Activated CD4-positive, alpha-beta T cell treated with anti-CD3 and anti-CD28 coated beads, Interleukin-2, amount 10 ng/mL, durations not matched to agents 7 days and 5 days (primary cell): ENCODE measurements at regions not wholly inside any gene's neighbourhood (a gene's known extent, or its start where the extent isn't known, plus 50 kb on each side); places are given as distances from the start of the nearest gene placed in this dataset.

ENCODE experiments used
- CTCF ChIA-PET: fragments of 350-600 bp; sonication (Branson Sonifier 250); formaldehyde crosslinking; loops from one replicate; lab custom pipeline; 2021; ENCODE audit warnings: antibody characterized with exemption; lab: Charles Lee
- POLR2A ChIA-PET: fragments of 350-600 bp; sonication (Branson Sonifier 250); formaldehyde crosslinking; loops from one replicate; lab custom pipeline; 2021; ENCODE audit warnings: antibody characterized with exemption; lab: Charles Lee
- DNase-seq: peaks from one replicate; pipeline ENCODE4 v3.0.0-alpha.2; 2020
- H3K27ac Mint-ChIP-seq: one replicate; pipeline ENCODE4 v1.8.0; 2021; ENCODE audit warnings: mild to moderate bottlenecking, moderate library complexity, mixed read lengths
- H3K27me3 Mint-ChIP-seq: one replicate; pipeline ENCODE4 v1.8.0; 2021; ENCODE audit warnings: mixed read lengths
- H3K36me3 Mint-ChIP-seq: one replicate; pipeline ENCODE4 v1.8.0; 2021; ENCODE audit warnings: low read depth, mixed read lengths
- H3K4me1 Mint-ChIP-seq: one replicate; pipeline ENCODE4 v1.8.0; 2021; ENCODE audit warnings: mixed read lengths
- H3K4me3 Mint-ChIP-seq: one replicate; pipeline ENCODE4 v1.8.0; 2021; ENCODE audit warnings: mild to moderate bottlenecking, moderate library complexity, mixed read lengths
- H3K9me3 Mint-ChIP-seq: one replicate; pipeline ENCODE4 v1.8.0; 2021; ENCODE audit warnings: mixed read lengths

DNA sequence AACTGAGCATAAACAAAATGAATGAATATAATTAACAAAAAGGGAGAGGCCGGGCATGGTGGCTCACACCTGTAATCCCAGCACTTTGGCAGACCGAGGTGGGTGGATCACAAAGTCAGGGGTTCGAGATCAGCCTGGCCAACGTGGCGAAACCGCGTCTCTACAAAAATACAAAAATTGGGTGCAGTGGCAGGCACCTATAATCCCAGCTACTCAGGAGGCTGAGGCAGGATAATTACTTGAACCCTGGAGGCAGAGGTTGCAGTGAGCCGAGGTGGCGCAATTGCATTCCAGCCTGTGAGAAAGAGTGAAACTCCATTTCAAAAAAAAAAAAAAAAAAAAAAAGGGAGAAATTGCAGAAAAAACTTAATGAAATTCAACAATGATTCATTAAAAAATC lies 839.3 kb upstream of the CTNND2 start:
- ChIA-PET POLR2A (no interaction called here), CTCF (no interaction called here)
- Mint-ChIP-seq H3K4me3 (no peak overlapping the region), H3K4me1 (no peaks in the 10 kb centered on the region), H3K9me3 (peaks cover 13% of the 10 kb centered on the region), H3K27me3 (no peaks in the 10 kb centered on the region), H3K27ac (no peak overlapping the region), H3K36me3 (no peaks in the 10 kb centered on the region)
- DNase-seq, result no peak

DNA sequence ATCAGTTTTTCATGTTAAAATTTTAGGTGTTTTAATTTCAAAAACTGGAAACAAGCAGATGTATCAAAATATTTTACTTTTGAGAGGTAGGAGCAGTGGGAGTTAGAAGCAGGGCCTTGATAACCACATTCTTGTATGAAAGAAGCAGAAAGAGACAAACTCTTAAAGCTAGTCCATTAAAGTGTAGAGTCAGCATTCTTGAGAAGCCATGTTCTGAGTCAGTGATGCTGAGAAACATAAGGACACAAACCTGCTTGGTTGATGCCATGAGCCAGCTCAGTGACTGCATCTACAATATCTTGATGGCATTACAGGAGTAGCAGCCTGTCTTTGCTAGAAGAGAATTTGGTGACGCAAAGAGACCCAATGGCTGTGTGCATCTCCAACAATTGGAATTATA lies 826.1 kb upstream of the CTNND2 start:
- POLR2A ChIA-PET, result no interaction called here
- H3K4me1 Mint-ChIP-seq, result no peaks in the 10 kb centered on the region
- H3K27me3 Mint-ChIP-seq, result no peaks in the 10 kb centered on the region
- H3K36me3 Mint-ChIP-seq, result no peaks in the 10 kb centered on the region
- CTCF ChIA-PET, result no interaction called here
- no peak overlapping the region for H3K4me3 Mint-ChIP-seq
- no peak overlapping the region for H3K27ac Mint-ChIP-seq
- no peak for DNase-seq
- H3K9me3 Mint-ChIP-seq, result peaks cover 24% of the 10 kb centered on the region

- no peak for DNase-seq
- POLR2A ChIA-PET, result no interaction called here
- no peaks in the 10 kb centered on the region for H3K36me3 Mint-ChIP-seq
- no peak overlapping the region for H3K27ac Mint-ChIP-seq
- no peaks in the 10 kb centered on the region for H3K4me1 Mint-ChIP-seq
- no peak overlapping the region for H3K4me3 Mint-ChIP-seq
- no peaks in the 10 kb centered on the region for H3K27me3 Mint-ChIP-seq
- peaks cover 15% of the 10 kb centered on the region for H3K9me3 Mint-ChIP-seq
- CTCF ChIA-PET, result no interaction called here
Measured at GRCh38 chr5:12716664-12717063, 812.4 kb upstream of the CTNND2 start.

DNA sequence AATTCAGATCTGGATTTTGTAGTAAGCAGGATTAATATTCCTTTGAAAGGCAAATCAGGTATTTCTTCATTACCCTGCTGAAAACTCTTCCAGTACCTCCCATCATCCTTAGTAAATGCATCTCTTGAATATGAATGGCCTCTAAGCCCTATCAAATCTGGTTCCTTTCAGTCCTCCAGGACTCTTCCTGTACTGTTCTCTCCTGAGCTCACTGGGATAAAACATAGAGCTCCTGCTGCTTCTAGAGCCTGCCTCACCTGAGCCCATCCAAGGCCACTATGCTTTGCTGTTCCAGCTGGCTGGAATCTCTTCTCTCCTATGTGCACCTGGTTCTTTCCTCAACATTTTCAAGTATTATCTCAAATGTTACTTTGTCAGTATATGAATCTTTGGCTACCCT lies 803.3 kb upstream of the CTNND2 start:
- no peak overlapping the region for H3K27ac Mint-ChIP-seq
- no peak for DNase-seq
- H3K4me1 Mint-ChIP-seq, result no peaks in the 10 kb centered on the region
- H3K4me3 Mint-ChIP-seq, result no peak overlapping the region
- ChIA-PET CTCF (no interaction called here), POLR2A (no interaction called here)
- H3K36me3 Mint-ChIP-seq, result no peaks in the 10 kb centered on the region
- H3K27me3 Mint-ChIP-seq, result no peaks in the 10 kb centered on the region
- peaks cover 4% of the 10 kb centered on the region for H3K9me3 Mint-ChIP-seq

DNA sequence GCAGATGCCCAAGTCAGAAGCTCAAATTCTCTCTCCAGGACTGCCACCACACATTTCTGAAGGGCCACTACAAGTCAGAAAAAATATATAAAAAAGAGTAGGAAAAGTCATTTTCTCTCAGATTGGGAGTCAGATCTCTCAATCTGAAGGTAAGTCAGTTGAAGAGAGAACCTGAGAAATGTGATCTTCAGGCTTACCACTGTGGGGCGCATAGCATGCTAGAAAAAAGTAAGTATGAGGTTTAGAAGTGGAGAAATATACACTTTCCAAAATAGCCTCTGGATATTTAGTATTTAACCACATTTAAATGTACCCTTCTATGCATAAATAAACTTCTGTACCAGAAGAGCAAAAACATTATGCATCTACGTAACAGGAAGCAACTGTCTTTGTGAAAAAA lies 800.7 kb upstream of the CTNND2 start:
- ChIA-PET CTCF (no interaction called here), POLR2A (no interaction called here)
- no peaks in the 10 kb centered on the region for H3K4me1 Mint-ChIP-seq
- no peak overlapping the region for H3K27ac Mint-ChIP-seq
- no peaks in the 10 kb centered on the region for H3K36me3 Mint-ChIP-seq
- H3K4me3 Mint-ChIP-seq, result no peak overlapping the region
- H3K9me3 Mint-ChIP-seq, result peaks cover 3% of the 10 kb centered on the region
- no peak for DNase-seq
- no peaks in the 10 kb centered on the region for H3K27me3 Mint-ChIP-seq

DNA sequence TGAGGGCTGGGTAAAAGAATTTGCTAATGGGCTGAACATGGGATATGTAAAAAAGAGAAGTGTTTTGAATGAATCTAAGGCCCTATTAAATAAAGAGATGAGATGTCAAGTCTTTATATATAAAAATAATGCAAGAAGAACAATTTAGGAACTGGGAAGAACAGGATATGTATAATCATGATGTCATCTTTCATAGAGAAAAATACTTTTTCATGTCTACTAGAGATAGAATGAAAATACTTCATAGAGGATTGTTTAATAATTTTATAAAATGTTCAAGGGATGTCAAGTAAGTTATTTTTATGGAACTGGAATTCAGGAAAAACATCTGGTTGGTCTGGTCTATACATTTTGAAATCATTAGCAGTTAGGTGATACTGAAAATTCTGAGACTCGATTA lies 799.0 kb upstream of the CTNND2 start:
- POLR2A ChIA-PET, result no interaction called here
- CTCF ChIA-PET, result no interaction called here
- no peaks in the 10 kb centered on the region for H3K27me3 Mint-ChIP-seq
- no peak overlapping the region for H3K4me3 Mint-ChIP-seq
- no peaks in the 10 kb centered on the region for H3K36me3 Mint-ChIP-seq
- H3K4me1 Mint-ChIP-seq, result no peaks in the 10 kb centered on the region
- peaks cover 6% of the 10 kb centered on the region for H3K9me3 Mint-ChIP-seq
- no peak for DNase-seq
- no peak overlapping the region for H3K27ac Mint-ChIP-seq

DNA sequence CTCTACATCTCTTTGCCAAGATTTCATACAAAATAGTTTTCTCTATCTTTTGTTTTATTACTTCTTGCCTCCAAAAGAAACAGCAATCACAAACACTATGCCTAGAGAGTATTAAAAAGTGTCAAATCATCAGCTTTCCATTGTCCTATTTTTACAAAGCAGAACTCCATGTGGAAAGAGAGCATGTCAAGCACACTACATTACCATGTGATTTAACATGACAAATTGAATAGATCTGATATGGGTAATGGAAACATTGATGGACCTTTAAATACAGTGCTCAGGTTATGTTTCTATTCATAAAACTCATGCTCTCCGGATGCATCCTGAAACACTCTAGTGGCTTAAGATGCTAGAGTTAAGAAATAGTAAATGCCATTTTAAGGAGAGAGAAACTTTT lies 791.4 kb upstream of the CTNND2 start:
- DNase-seq, result no peak
- CTCF ChIA-PET, result no interaction called here
- H3K27ac Mint-ChIP-seq, result no peak overlapping the region
- POLR2A ChIA-PET, result no interaction called here
- no peak overlapping the region for H3K4me3 Mint-ChIP-seq
- peaks cover 17% of the 10 kb centered on the region for H3K9me3 Mint-ChIP-seq
- H3K27me3 Mint-ChIP-seq, result no peaks in the 10 kb centered on the region
- H3K36me3 Mint-ChIP-seq, result no peaks in the 10 kb centered on the region
- H3K4me1 Mint-ChIP-seq, result no peaks in the 10 kb centered on the region

- H3K27ac Mint-ChIP-seq, result no peak overlapping the region
- H3K4me3 Mint-ChIP-seq, result no peak overlapping the region
- ChIA-PET CTCF (no interaction called here), POLR2A (no interaction called here)
- H3K36me3 Mint-ChIP-seq, result no peaks in the 10 kb centered on the region
- DNase-seq, result no peak
- H3K9me3 Mint-ChIP-seq, result peaks cover 14% of the 10 kb centered on the region
- no peaks in the 10 kb centered on the region for H3K4me1 Mint-ChIP-seq
- no peaks in the 10 kb centered on the region for H3K27me3 Mint-ChIP-seq
Measured at GRCh38 chr5:12691330-12691729, 787.1 kb upstream of the CTNND2 start.

DNA sequence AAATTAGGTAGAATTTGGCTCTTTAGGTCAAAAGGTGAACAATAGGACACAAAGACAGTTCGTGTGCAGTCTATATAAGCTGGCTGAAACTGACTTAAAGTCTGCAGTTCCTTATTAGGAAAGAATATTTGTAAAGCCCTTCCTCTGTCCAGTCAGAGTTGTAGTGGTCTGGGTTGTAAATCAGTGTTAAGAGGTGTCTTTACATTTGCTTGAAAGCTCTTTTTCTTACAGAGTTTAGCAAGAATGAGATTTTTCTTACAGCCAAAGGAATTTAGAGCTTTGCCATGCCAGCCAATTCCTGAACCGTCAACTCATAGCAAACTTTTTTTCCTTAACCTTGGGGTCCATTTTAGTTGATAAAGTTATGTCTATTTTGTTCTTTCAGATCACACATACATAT lies 786.1 kb upstream of the CTNND2 start:
- H3K9me3 Mint-ChIP-seq, result peaks cover 11% of the 10 kb centered on the region
- H3K27me3 Mint-ChIP-seq, result no peaks in the 10 kb centered on the region

GRCh38 chr5:12683249-12683648 lies 779.0 kb upstream of the CTNND2 start:
- CTCF ChIA-PET, result interaction anchor here (0.8 kb wide), 1 partner anchor 10 kb away, joined by 4 read pairs; no protein-coding TSS in a partner anchor
- no peaks in the 10 kb centered on the region for H3K27me3 Mint-ChIP-seq
- no peak overlapping the region for H3K27ac Mint-ChIP-seq
- POLR2A ChIA-PET, result no interaction called here
- no peak overlapping the region for H3K4me3 Mint-ChIP-seq
- H3K9me3 Mint-ChIP-seq, result no peaks in the 10 kb centered on the region
- DNase-seq, result no peak
- H3K4me1 Mint-ChIP-seq, result no peaks in the 10 kb centered on the region
- no peaks in the 10 kb centered on the region for H3K36me3 Mint-ChIP-seq

More for the DNA sequence above, 786.1 kb upstream of the CTNND2 start:
- Mint-ChIP-seq H3K4me3 (no peak overlapping the region), H3K4me1 (no peaks in the 10 kb centered on the region), H3K27ac (no peak overlapping the region), H3K36me3 (no peaks in the 10 kb centered on the region)
- DNase-seq, result no peak
- ChIA-PET POLR2A (no interaction called here), CTCF (no interaction called here)

DNA sequence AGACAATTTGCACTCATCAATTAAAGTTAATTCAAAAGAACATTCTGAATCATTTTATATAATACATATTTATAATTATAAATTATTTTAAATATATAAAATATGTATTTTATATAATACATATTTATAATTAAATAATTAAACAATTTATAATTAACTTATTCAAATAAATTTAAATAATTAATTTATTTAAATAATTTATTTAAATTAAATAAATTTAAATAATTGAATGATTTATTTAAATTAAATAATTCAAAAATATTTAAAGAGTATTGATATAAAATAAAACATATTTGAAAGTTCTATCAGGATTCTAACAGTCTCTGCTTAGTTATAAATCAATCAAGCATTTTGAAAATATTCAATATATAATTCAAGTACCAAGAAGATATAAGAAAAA lies 775.5 kb upstream of the CTNND2 start:
- H3K27ac Mint-ChIP-seq, result no peak overlapping the region
- no peaks in the 10 kb centered on the region for H3K36me3 Mint-ChIP-seq
- ChIA-PET POLR2A (no interaction called here), CTCF (no interaction called here)
- DNase-seq, result no peak
- no peaks in the 10 kb centered on the region for H3K4me1 Mint-ChIP-seq
- H3K4me3 Mint-ChIP-seq, result no peak overlapping the region
- peaks cover 5% of the 10 kb centered on the region for H3K9me3 Mint-ChIP-seq
- no peaks in the 10 kb centered on the region for H3K27me3 Mint-ChIP-seq

DNA sequence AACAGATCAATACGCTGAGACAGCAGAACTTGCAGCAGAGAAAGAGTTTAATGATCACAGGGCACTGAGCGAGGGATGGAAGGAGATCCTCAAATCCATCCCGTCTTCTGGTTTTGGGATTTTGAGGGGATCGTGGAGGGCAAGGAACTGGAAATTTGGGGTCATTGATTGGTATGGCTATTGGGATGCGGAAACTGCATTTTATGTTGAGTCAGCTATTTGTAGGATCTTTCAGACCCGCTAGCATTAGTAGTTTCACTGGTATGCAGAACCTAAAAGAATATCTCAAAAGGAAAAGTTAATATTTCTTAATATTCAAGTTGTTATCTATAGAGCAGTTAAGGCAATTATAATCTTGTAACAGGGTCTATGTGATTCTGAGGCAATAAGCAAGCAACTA lies 771.7 kb upstream of the CTNND2 start:
- Mint-ChIP-seq H3K4me1 (no peaks in the 10 kb centered on the region), H3K27me3 (no peaks in the 10 kb centered on the region), H3K9me3 (peaks cover 11% of the 10 kb centered on the region), H3K4me3 (no peak overlapping the region), H3K36me3 (no peaks in the 10 kb centered on the region), H3K27ac (no peak overlapping the region)
- CTCF ChIA-PET, result no interaction called here
- POLR2A ChIA-PET, result no interaction called here
- DNase-seq, result no peak

GRCh38 chr5:12672141-12672540 lies 767.9 kb upstream of the CTNND2 start:
- ChIA-PET CTCF (no interaction called here), POLR2A (interaction anchor here (0.6 kb wide), 1 partner anchor 317 kb away, joined by 5 read pairs; no protein-coding TSS in a partner anchor)
- no peak for DNase-seq
- Mint-ChIP-seq H3K4me3 (no peak overlapping the region), H3K27me3 (no peaks in the 10 kb centered on the region), H3K4me1 (no peaks in the 10 kb centered on the region), H3K9me3 (peaks cover 21% of the 10 kb centered on the region), H3K27ac (no peak overlapping the region), H3K36me3 (no peaks in the 10 kb centered on the region)

- no peak for DNase-seq
- Mint-ChIP-seq H3K4me3 (no peak overlapping the region), H3K27ac (no peak overlapping the region), H3K9me3 (peaks cover 23% of the 10 kb centered on the region), H3K4me1 (no peaks in the 10 kb centered on the region), H3K27me3 (no peaks in the 10 kb centered on the region), H3K36me3 (no peaks in the 10 kb centered on the region)
- ChIA-PET POLR2A (no interaction called here), CTCF (interaction anchor here (0.6 kb wide), 1 partner anchor 54 kb away, joined by 3 read pairs; no protein-coding TSS in a partner anchor)
Measured at GRCh38 chr5:12669326-12669725, 765.1 kb upstream of the CTNND2 start.
